ENCODE measurements at regions not wholly inside any gene's neighbourhood (a gene's known extent, or its start where the extent isn't known, plus 50 kb on each side); places are given as distances from the start of the nearest gene placed in this dataset.
"Not testable (repeated sequence)": the region's sequence is repeated elsewhere in the genome, so short reads cannot be mapped to it uniquely, and the experiment has no call there.

DNA sequence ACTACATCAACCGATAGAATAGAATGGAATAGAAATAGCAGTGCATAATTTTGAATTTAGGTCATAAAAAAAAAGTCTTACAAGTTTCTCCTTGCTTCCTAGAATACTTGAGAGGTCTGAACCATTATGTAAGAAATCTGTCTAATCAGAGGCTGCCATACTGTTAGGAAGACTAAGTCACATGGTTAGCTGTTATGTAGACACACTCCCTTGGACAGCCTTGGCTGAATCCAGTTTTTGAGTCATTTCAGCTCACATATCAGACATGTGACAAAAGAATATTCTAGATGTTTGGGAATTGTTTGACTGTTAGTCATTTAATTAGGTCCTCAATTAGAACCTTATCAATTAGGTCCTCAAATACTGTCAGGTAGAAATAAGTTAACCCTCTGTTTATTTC is 1601.4 kb downstream of the GRIK2 start:
- DNase-seq = no peak

DNA sequence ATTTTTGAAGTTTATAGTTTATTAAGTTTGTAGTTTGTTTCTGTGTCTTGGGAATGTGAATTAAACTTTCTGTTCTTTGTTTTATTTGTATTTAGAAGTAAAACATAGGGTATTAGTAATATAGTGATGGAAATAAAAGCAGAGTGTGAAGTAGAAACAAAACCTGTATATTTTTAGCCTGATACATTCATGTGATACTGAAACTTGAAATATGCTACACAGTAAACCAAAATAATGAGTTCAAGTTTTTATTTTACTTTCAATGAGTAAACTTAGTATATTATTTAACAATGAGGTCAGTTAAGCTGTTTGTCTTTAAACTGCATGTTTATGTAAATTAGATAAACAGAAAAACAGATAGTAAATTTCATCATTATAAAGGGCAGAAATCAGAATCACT is 1592.6 kb downstream of the GRIK2 start:
- DNase-seq = no peak

DNA sequence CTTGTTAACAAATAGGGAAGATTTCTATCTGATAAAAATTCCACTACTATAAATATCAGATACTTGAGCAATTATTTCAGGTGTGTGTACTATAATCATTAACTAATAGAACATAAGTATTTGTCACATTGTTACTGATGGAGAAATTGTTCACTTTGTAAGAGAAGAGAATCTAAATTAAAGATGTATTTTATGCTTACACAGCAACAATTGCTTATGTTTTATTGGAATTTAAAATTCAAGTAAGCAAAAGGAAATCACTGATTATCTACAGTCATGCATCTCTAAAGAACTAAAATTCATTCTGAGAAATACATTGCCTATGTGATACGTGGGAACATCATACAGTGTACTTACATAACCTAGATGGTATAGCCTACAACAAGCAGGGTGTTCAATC is 1590.8 kb downstream of the GRIK2 start:
- no peak for DNase-seq

DNA sequence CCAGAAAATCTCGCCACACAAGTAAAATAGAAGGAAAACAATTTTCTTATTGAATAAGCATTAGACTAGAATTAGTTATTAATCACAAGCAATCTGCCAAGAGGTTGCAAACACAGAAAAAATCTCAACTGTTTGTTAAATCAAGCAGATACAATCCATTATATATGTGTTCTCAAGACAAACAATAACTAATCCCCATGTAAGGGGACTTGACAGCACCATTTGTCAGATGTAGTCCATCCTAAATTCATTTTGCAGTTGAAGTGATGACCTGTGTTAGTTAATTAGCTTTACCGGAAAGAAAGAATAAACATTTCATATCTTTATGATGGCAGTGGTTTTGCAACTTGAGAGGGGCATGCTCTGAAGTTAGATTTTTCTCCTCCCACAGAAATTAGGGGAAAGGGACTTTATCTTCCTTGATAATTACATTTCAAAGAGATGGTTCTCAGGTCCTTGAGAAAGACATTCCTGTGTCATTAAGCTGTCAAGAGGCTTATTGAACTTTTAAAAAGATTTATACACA is 1588.0 kb downstream of the GRIK2 start:
- DNase-seq = no peak

DNA sequence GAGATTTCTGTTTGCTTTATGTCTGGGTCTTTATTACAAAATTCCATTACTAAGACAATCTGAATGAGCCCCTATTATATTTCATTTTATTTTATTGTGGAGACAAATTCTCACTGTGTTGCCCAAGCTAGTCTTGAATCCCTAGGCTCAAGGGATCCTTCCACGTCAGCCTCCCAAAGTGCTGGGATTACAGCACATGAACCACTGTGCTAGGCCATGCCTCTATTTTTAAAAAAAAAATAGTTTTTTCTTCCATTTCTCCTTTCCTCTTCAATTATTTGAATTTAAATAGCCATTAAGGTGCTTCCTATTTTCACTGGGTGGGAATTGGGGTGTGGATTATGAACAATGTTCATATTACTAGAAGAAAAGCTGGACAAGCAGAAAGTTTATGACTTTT is 1587.4 kb downstream of the GRIK2 start:
- DNase-seq = no peak

DNA sequence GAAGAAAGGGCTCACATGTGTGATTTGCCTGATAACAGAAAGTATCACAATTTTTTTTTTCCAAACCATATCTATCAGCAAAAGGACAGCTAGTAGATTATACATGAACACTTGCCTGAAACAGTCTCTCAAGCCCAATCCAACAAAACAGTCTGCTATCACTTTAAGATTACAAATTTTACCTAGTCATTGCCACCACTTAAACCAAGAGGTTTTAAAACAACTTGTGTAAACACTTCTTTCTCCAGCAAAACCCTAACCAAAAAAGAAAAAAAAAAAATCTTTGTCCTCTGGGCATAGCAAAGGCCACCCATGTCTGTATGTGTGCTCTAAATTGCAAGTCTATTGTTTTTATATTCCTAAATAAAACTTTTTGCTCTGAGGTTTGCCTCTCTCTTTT is 1568.4 kb downstream of the GRIK2 start:
- no peak for DNase-seq

DNA sequence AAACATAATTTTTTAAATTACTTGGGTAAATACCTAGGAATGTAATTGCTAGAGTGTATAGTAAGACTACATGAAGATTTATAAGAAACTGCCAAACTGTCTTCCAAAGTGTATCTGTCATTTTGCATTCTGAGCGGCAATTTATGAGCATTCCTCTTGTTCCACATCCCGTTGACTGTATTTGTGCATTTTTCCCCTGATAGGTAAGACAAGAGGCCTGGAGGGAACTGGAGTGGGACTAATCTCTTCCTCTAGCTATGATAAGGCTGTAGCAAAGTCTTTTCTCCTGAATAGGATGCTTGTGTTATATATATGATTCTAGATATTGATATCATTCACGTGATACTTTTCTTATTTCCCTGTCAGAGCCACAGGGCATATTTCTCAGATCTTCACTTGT is 1557.5 kb downstream of the GRIK2 start:
- DNase-seq = no peak

DNA sequence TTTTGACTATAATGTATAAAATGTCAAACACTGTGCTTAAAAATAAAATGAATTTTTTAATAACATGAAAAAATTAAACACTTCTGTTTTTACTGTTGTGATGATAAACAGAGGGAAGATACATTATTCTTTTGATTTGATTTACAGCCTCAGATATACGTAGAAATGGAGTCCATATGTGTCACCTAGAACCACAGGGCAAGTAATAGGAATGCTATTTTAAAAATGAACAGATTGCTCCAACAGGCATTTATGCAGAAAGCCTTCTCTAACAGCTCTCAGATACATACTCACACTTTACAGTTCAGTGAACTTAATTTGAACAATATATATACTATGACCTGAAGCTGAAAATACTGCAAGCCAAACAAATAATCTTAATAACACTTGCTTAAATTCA is 1551.0 kb downstream of the GRIK2 start:
- DNase-seq = no peak

DNA sequence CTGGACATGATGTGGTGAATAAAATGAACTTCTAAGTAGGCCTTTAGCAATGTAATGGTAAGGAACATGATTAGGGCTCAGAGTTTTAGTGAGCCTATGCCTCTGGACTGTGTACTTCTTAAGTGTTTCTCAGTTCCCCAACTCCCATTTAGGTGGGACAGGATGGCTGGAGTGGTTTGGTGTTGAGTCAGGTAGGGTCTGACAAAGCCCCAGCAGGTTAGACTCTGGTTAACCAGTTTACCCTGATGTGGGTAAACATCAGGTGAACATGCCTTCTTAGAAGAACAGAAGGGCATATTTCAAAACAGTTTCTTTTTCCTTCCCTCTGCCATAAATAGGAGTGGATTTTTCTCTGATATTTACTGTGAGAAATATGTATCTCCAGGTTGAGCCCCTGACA is 1548.7 kb downstream of the GRIK2 start:
- DNase-seq = no peak

DNA sequence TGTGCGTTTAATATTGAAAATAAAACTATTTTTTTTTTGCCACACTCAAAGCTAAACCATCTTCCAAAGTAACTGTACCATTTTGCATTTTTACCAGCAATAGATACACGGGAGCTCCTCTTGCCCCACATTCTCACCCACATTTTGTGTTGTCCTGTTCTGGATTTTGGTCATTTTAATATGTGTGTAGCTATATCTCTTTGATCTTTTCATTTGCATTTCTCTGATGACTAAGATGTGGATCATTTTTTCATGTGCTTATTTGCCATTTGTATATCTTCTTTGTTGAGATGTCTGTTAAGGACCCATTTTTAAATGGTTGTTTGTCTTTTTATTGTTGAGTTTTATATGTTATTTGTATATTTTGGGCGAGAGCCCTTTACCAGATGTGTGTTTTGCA is 1543.5 kb downstream of the GRIK2 start:
- DNase-seq = no peak

DNA sequence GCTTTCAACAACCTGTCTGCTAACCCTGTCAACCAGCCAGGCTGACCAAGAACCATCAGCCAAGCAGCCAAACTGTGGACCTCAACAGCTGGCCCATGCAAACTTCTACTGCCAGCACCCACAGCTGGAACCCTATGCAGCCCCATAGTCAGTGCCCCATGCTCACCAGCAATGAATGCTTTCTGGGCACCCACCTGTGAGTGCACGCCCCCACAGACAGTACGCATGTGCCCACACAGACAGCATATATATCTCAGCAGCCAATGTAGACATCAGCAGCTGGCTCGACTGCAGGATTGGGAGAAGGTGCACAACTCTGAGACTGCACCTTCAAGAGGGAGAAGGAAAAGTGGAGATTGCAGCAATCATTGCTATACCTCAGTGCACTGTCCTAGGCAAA is 1534.6 kb downstream of the GRIK2 start:
- DNase-seq = no peak

DNA sequence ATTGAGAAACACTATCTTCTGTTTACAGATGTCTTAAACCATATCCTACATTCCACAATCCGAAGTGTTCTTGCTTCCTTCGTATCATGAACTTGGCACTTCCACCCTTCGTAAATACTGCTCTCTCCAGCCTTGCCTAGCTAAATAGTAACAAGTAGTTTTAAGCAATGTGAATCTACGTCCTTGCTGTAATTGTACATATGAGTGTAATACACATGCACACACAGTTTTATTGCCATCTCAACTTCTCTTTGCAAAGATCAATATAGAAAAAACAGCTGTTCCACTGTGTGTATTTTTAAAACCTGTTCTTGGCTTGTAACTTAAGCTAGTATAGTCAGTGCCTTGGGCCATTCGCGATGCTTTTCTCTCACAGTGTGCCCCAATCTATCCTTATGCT is 1524.7 kb downstream of the GRIK2 start:
- no peak for DNase-seq

DNA sequence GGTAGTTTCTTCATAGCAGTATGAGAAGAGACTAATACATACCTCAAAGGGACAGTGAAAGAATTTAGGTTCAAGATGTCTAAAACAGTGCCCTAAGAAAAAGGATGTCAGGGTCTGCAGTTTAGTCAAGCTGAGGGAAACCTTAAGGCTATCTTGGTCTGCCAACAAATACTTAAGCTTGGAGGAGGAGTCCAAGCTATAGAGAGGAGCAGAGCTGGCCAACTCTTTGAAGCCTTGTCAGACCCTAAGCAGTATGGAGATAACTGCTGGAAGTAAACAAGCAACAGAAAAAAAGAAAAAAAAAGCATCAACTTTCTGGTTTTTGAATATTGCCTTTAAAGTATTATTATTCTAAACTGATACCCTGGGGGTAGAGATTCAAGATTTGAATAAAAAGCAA is 1518.1 kb downstream of the GRIK2 start:
- no peak for DNase-seq

DNA sequence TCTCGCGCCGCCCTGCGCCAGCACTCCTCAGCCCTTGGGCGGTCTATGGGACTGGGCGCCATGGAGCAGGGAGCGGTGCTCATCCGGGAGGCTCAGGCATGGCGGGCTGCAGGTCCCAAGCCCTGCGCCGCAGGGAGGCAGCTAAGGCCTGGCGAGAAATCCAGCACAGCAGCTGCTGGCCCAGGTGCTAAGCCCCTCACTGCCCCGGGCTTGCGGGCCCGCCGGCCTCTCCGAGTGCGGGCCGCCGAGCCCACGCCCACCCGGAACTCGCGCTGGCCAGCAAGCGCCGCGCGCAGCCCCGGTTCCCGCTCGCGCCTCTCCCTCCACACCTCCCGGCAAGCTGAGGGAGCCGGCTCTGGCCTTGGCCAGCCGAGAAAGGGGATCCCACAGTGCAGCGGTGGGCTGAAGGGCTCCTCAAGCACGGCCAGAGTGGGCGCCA is 1517.2 kb downstream of the GRIK2 start:
- DNase-seq = not testable (repeated sequence)

DNA sequence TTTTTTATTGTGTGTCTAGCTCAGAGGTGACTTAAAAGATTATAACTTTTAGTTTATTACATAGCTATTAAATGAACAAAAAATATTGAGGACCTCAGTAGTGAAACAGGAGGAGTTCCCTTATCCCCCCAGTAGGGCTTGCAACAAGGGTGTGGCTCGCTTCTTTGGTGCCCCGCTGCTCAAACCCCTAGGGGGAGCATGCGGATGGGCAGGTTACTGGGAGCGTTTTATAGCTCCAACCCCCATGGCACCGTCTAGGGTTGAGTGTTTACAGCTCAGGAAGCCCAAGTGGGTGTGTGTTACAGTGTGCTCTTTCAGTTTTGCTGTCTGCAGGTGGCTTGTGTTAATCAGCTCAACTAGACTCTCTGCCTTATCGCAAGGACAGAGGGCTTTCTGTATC is 1513.7 kb downstream of the GRIK2 start:
- no peak for DNase-seq

DNA sequence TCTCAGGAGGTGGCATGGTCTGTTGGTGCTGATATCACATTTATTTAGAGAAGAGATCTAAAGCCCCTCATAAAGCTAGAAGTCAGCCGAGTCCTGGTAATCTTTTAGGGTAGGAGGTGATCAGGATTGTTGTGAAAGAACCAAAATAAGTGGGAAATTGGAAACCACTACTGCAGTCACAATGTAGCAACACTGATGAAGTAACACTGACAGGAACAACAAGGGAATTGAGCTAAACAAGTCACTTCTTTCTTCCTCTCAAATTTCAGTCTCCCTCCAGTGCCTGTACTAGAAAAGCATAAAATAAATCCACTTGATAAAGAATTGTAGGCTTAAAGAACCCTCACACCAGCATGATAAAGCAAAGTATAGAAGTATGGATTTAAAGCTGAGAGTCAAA is 1509.0 kb downstream of the GRIK2 start:
- no peak for DNase-seq

DNA sequence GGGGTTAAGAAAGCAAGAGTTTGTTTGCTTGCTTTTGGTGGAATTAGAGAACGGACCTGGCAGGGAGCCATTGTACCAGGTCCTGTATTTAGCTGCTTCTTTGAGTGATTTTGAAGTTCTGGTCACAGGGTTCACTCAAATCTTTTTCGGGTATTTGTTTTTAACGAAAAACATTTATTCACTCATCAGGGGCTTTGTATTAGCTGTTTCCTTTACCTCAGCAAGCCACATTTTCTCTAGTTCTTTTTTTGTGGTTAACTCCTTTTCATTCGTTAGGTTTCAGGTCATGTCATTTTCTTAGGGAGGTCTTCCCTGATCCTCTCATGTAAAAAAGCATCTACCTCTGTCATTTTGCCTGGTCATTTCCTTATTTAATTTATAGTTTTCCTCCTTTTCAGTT is 1502.2 kb downstream of the GRIK2 start:
- no peak for DNase-seq

DNA sequence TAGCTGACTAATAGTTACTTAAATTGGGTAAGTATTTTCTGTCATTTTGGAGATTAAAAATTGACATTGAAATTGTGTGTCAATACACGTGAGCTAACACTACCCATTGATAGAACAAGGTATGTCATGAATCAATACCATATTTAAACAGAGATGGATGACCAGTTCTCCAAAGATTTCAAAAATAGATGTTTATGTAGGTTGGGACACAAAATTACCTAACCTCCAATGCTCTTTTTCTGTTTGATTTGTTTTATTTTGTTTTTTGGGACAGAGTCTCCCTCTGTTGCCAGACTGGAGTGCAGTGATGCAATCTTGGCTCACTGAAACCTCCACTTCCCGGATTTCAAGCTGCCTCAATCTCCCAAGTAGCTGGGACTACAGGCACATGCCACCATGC is 1491.7 kb downstream of the GRIK2 start:
- DNase-seq = no peak

DNA sequence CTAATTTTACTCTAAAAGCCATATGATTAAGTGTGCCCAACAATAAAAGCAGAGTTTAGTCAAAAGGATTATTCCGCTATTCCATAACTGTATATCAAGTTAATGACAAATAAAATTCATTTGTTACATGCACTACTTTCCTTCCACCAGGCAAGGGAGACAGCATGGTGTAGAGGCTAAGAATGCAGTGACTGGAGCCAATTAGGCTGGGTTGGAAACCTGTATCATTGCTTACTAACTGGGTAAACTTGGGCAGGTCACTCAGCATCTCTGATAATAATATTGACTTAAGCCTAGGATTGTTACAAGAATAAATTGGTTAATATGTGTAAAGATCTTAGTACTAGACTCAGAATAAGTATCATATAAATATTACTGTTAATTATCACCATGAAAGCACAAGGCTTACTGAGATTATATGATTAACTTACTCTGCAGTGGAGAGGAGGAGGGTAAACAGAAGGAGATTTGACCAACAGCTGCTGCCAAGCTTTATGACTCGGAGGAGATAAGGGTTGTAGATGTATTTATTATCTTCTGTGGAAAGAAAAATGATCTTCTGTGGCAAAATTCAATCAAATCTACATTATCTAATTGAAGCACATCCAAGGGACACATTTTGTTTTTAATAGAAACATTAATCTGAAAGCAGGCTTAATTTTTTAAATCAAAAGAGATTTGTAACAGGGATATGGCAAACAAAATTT is 1459.9 kb downstream of the GRIK2 start:
- DNase-seq = no peak

DNA sequence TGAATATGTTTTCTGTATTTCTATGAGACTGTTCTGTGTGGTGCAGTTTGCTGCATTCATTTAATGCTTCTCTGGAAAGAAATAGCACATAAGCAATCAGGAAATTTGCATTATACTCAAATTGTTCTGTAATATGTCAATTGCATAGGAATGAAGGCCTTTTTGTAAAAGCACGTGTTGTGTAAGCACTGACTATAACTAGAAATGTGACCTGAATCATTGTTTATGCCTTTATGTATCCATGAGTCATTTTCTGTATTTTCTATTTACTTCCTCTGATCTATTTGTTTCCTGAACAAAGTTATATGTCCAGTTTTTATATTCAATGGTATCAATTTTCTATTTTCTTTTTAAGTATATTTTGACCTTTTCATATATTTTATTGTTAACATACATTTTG is 1455.3 kb downstream of the GRIK2 start:
- DNase-seq = no peak

DNA sequence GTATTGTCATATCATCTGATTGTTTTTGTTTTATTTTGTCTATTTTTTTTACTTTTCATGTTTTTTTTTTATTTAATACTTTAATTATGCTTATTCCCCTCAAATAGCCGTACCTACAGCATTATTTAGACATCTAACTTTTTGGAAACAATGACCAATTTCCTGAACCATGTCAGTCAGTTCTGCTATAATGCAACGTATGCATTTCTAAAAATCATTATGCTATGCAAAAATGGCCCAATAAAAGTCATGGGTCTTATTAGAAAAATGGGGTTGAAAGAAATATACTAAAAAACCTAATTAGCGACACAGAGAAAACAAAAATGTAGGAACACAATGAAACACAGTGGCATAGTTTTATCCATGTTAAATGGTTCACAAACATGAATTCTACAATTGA is 1454.7 kb downstream of the GRIK2 start:
- no peak for DNase-seq

DNA sequence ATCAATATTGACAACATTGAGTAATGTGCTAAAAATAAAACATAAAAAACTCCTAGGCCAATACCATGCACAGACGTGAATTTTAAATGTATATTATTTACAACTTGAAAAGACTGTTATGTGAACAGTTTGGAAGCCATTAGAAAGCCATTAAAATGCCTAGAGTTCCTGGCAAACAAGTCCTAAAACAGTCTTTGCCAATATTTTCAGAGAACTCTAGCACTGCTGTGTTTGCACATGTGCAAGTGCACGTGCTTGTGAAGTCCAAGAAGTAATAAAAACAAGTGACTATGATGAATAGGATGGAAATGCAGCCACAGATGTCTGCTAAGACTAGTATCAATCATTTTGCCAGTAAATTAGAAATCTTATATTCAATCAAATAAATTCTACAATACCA is 1447.6 kb downstream of the GRIK2 start:
- DNase-seq = no peak

DNA sequence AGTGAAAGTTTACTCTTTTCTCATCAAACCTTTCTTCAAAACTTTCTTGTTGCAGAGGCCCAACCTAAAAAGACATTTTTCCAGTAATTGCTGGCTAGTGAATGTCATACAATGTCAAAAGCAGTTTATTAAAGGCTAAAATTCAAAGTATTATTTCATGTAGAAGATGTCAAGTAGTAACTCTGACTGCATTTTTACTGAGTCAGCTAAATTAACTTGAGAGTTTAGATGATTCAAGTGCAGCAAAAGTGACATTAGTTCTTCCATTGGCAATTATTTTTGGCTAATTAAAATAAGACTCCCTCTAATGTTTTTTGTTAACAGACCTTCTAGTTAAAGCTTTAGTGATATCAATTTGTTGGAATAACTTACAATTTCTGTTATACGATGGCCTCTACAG is 1438.5 kb downstream of the GRIK2 start:
- no peak for DNase-seq

DNA sequence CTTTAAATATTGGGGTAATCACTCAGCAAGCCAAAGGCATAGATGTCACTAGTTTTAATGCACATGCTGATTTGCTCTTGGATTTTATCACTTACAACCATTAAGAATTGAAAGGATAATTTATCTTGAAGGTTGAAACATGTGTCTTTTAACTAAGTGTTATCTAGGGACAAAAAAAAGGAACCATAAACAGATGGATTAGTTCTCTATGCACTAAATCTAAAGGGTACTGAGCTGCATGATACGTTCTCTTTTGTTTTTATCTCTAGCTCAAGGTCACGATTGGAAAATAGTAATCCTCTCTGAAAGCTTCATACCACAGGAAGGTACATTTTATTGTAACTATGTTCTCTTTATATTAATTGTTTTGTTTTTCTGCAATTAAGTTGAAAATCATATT is 1426.6 kb downstream of the GRIK2 start:
- DNase-seq = no peak

DNA sequence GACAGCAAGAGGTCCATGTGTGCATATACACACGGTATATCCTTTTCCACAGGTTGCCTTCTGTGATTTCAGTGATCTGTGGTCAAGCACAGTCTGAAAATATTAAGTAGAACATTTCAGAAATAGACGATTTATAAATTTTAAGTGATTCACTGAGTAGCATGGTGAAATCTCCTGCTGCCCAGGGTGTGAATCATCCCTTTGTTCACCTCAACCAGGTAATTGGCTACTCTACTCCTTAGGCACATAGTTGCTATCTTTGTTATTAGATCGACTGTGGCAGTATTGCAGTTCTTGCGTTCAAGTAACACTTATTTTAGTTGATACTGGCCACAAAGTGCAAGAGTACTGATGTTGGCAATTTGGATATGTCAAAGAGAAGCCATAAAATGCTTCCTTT is 1421.7 kb downstream of the GRIK2 start:
- no peak for DNase-seq
